Right atrium auricular region (tissue), 2 donors: ENCODE measurements at regions not wholly inside any gene's neighbourhood (a gene's known extent, or its start where the extent isn't known, plus 50 kb on each side); places are given as distances from the start of the nearest gene placed in this dataset.

Experiments
- DNase-seq: peaks from one replicate; pipeline ENCODE4 v3.0.0-alpha.2; 2019; ENCODE audit warnings: low spot score
- H3K27ac ChIP-seq, 2 donors: fragments of 200-600 bp; sonication (generic); 1 replicate in 1 of 2; 2 replicates in 1 of 2; pipeline ENCODE4 v1.5.1; 2016 to 2019
- H3K27me3 ChIP-seq, 2 donors: fragments of 200-600 bp; sonication (generic); one replicate each; pipeline versions ENCODE4 v1.5.1 to v1.6.0; 2017 to 2019
- H3K36me3 ChIP-seq: fragments of 200-600 bp; sonication (generic); one replicate; pipeline ENCODE4 v1.5.1; 2016
- H3K4me1 ChIP-seq, 2 donors: fragments of 200-600 bp; sonication (generic); one replicate each; pipeline versions ENCODE4 v1.5.1 to v1.6.0; 2017 to 2019
- H3K4me3 ChIP-seq, 2 donors: fragments of 200-600 bp; sonication (generic); 1 replicate in 1 of 2; 2 replicates in 1 of 2; pipeline ENCODE4 v1.5.1; 2017 to 2019; ENCODE audit warnings: mild to moderate bottlenecking in 1 of 2, moderate library complexity in 1 of 2
- H3K9me3 ChIP-seq, 2 donors: fragments of 200-600 bp; sonication (generic); one replicate each; pipeline ENCODE4 v1.5.1; 2019
- TF ChIP-seq, protein P1 (sequence below), 2 donors: fragments of 200-600 bp; sonication (generic); IDR thresholded peaks; one replicate each; pipeline ENCODE4 v1.5.1; 2019; ENCODE audit warnings: antibody characterized with exemption in 2 of 2

DNA sequence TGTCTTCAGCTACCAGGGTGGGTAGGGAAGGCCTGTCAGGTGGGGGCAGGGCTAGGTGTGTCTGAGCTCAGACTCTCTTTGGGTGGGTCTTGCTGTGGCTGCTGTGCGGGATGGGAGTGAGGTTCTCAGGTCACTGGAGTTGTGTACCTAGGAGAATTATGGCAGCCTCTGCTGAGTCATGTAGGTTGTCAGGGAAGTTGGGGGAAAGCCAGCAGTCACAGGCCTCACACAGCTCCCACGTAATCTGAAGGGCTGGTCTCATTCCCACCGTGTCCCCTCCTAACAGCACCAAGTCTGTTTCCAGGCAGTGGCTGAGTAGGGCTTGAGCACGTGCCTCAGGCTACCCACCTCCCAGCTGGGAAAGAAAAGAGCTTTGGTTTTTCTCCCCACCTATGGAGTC is 67.0 kb downstream of the CHCHD4 start:
- Histone ChIP-seq H3K27ac (no peak overlapping the region), H3K9me3 (peaks cover 0 to 12% of the 10 kb centered on the region in 2 donors), H3K4me1 (no peaks in the 10 kb centered on the region), H3K36me3 (no peaks in the 10 kb centered on the region), H3K4me3 (no peak overlapping the region), H3K27me3 (no peaks in the 10 kb centered on the region)
- TF ChIP-seq, protein P1, sequence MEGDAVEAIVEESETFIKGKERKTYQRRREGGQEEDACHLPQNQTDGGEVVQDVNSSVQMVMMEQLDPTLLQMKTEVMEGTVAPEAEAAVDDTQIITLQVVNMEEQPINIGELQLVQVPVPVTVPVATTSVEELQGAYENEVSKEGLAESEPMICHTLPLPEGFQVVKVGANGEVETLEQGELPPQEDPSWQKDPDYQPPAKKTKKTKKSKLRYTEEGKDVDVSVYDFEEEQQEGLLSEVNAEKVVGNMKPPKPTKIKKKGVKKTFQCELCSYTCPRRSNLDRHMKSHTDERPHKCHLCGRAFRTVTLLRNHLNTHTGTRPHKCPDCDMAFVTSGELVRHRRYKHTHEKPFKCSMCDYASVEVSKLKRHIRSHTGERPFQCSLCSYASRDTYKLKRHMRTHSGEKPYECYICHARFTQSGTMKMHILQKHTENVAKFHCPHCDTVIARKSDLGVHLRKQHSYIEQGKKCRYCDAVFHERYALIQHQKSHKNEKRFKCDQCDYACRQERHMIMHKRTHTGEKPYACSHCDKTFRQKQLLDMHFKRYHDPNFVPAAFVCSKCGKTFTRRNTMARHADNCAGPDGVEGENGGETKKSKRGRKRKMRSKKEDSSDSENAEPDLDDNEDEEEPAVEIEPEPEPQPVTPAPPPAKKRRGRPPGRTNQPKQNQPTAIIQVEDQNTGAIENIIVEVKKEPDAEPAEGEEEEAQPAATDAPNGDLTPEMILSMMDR (IDR thresholded peaks at IDR 0.05): no peak
- no peak for DNase-seq

DNA sequence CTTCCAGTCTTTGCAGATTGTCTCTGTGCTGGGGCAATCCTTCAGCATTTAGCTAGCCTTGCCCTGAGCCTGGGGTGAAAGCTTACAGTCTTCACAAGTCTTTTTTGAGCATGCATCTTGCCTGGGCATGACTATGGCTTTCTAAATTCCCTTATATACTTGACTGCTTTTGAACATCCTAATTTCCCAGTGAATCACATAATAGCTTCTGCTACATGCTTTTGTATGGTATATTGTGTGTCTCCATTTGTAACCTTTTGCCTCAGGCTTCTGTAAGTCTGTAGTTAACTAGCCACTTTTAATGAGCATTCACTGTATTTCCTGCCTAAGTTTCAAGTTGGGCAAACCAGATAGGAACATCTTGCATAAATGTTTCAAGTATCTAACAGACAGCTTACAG is 76.8 kb downstream of the CHCHD4 start:
- no peaks in the 10 kb centered on the region for H3K36me3 ChIP-seq
- no peak overlapping the region for H3K4me3 ChIP-seq
- no peaks in the 10 kb centered on the region for H3K9me3 ChIP-seq
- H3K27ac ChIP-seq: no peak overlapping the region
- TF ChIP-seq, protein P1 (IDR thresholded peaks at IDR 0.05): no peak
- no peak for DNase-seq
- H3K4me1 ChIP-seq: no peaks in the 10 kb centered on the region
- H3K27me3 ChIP-seq: no peaks in the 10 kb centered on the region

DNA sequence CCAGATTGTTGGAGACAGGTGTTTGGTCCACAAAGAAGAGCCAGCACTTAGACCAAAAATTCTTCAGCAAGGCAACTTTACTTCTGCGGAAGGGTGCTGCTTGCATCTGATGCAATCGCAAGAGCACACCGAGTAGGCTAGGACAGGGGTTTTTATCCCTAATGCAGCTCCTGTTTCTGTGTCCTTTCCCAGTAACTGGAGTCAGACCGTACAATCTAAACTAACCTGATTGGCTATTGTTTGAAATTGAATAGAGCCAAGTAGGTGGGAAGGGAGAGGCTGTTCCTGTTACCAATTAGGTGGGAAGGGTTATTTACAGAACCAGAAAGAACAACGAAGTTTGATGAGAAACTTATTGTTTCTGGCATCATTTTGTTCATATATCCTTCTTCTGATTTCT is 77.6 kb downstream of the CHCHD4 start:
- no peaks in the 10 kb centered on the region for H3K4me1 ChIP-seq
- no peaks in the 10 kb centered on the region for H3K36me3 ChIP-seq
- no peaks in the 10 kb centered on the region for H3K9me3 ChIP-seq
- H3K4me3 ChIP-seq: peak overlapping the region; percentile 17 to 35
- no peak for DNase-seq
- no peak overlapping the region for H3K27ac ChIP-seq
- TF ChIP-seq, protein P1 (IDR thresholded peaks at IDR 0.05): no peak
- H3K27me3 ChIP-seq: no peaks in the 10 kb centered on the region

DNA sequence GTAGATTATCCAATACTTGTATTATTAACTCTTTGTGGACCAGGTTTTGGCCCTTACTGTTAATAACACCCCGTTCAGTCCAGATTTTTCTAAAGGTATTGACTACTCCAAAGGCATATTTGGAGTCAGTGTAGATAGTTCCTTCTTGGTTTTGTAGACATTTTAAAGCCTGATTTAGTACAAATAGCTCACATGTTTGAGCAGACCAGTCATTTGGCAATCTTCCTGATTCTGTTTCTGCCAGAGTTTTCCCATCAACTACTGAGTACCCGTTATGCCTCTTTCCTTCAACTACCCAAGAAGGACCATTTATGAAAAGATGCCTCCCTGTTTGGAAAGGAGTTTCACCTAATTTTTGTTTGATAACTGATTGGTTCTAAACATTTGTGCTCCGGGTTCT is 82.0 kb downstream of the CHCHD4 start:
- DNase-seq: no peak
- no peak overlapping the region for H3K4me3 ChIP-seq
- H3K27me3 ChIP-seq: no peaks in the 10 kb centered on the region
- H3K27ac ChIP-seq: no peak overlapping the region
- TF ChIP-seq, protein P1 (IDR thresholded peaks at IDR 0.05): no peak
- no peaks in the 10 kb centered on the region for H3K4me1 ChIP-seq
- no peaks in the 10 kb centered on the region for H3K36me3 ChIP-seq
- no peaks in the 10 kb centered on the region for H3K9me3 ChIP-seq

DNA sequence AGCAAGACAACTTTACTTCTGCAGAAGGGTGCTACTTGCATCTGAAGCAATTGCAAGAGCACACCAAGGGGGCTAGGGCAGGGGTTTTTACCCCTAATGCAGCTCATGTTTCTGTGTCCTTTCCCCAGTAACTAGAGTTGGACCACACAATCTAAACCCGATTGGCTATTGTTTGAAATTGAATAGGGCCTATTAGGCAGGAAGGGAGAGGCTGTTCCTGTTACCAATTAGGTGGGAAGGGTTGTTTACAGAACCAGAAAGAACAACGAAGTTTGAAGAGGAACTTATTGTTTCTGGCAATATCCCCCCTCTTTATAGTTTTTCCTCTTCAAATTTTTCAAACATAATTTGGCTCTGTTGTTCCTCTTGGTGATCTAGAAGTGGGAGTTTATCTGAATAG is 85.5 kb downstream of the CHCHD4 start:
- no peak overlapping the region for H3K4me3 ChIP-seq
- H3K4me1 ChIP-seq: no peaks in the 10 kb centered on the region
- no peak for DNase-seq
- TF ChIP-seq, protein P1 (IDR thresholded peaks at IDR 0.05): no peak
- H3K36me3 ChIP-seq: no peaks in the 10 kb centered on the region
- H3K27ac ChIP-seq: no peak overlapping the region
- no peaks in the 10 kb centered on the region for H3K27me3 ChIP-seq
- peaks cover 0 to 26% of the 10 kb centered on the region in 2 donors for H3K9me3 ChIP-seq

DNA sequence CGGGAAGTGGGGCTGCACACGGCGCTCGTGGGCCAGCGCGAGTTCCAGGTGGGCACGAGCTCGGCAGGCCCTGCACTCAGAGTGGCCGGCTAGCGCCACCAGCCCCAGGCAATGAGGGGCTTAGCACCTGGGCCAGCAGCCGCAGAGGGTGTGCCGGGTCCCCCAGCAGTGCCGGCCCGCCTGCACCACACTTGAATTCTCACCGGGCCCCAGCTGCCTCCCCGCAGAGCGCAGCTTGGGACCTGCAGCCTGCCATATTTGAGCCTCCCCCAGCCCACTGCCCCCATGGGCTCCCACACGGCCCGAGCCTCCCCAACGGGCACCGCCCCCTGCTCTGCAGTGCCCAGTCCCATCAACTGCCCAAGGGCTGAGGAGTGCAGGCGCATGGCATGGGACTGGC is 87.5 kb downstream of the CHCHD4 start:
- Histone ChIP-seq H3K36me3 (no peaks in the 10 kb centered on the region), H3K27ac (no peak overlapping the region), H3K9me3 (peaks cover 0 to 26% of the 10 kb centered on the region in 2 donors), H3K4me1 (no peaks in the 10 kb centered on the region), H3K27me3 (no peaks in the 10 kb centered on the region), H3K4me3 (no peak overlapping the region)
- DNase-seq: no peak
- TF ChIP-seq, protein P1 (IDR thresholded peaks at IDR 0.05): no peak
